Panc1 (cell line): ENCODE measurements at regions not wholly inside any gene's neighbourhood (a gene's known extent, or its start where the extent isn't known, plus 50 kb on each side); places are given as distances from the start of the nearest gene placed in this dataset.

ENCODE experiments used
- ATAC-seq: fragments of 200-7000 bp; cut with Tn5 transposase; 2 replicates; pipeline ENCODE4 v1.9.1; 2020; ENCODE audit warnings: mild to moderate bottlenecking, moderate library complexity
- BruUV-seq: library from RNA; stranded (reverse); fragments of 400-500 nt; replicated peaks from 2 replicates; lab custom pipeline; 2021; lab: Mats Ljungman, UMichigan
- CTCF ChIA-PET: fragments of 300-600 bp; sonication (Branson Sonifier 250); formaldehyde crosslinking; loops from one replicate; lab custom pipeline; 2022; ENCODE audit warnings: antibody characterized with exemption; lab: Charles Lee
- POLR2A ChIA-PET: fragments of 300-600 bp; sonication (Branson Sonifier 250); formaldehyde crosslinking; loops from one replicate; lab custom pipeline; 2022; ENCODE audit warnings: antibody characterized with exemption; lab: Charles Lee
- DNase-seq: peaks from one replicate; pipeline ENCODE4 v3.0.0-alpha.2; 2010; ENCODE audit warnings: low read depth, low spot score
- H3K27ac ChIP-seq: 2 replicates; pipeline ENCODE4 v1.5.1; 2011; ENCODE audit warnings: mild to moderate bottlenecking, low read length, inconsistent platforms
- H3K27me3 ChIP-seq: fragments of 200-500 bp; sonication (Bioruptor generic); 2 replicates; pipeline ENCODE4 v1.6.0; 2014; ENCODE audit warnings: low read length, inconsistent platforms; ENCODE audit not compliant: control insufficient read depth, insufficient read depth
- H3K36me3 ChIP-seq: fragments of 200-500 bp; sonication (Bioruptor generic); 2 replicates; pipeline ENCODE4 v1.5.1; 2014; ENCODE audit warnings: inconsistent platforms, mild to moderate bottlenecking, low read length, moderate library complexity; ENCODE audit not compliant: control insufficient read depth, insufficient read depth
- H3K4me1 ChIP-seq: 2 replicates; pipeline ENCODE4 v1.5.1; 2011; ENCODE audit warnings: inconsistent platforms, mild to moderate bottlenecking, low read length, moderate library complexity; ENCODE audit not compliant: control insufficient read depth, insufficient read depth
- H3K4me3 ChIP-seq, 2 experiments: 2 replicates each; pipeline ENCODE4 v1.5.1; 2011 to 2012; ENCODE audit warnings: low read depth in 2 of 2, low read length in 2 of 2, mild to moderate bottlenecking in 2 of 2, inconsistent platforms in 1 of 2, moderate library complexity in 1 of 2
- H3K9me3 ChIP-seq: fragments of 200-500 bp; sonication (Bioruptor generic); 2 replicates; pipeline ENCODE4 v1.5.1; 2014; ENCODE audit warnings: low read depth, mild to moderate bottlenecking, inconsistent platforms, low read length, moderate library complexity; ENCODE audit not compliant: control insufficient read depth, insufficient read depth
- CTCF ChIP-seq: fragments of 450-650 bp; IDR thresholded peaks from 2 replicates; pipeline ENCODE4 v1.5.1; 2017; ENCODE audit warnings: mild to moderate bottlenecking
- POLR2AphosphoS5 ChIP-seq: IDR thresholded peaks from 2 replicates; pipeline ENCODE4 v1.6.1; 2012; ENCODE audit warnings: mild to moderate bottlenecking, low read depth, low read length, moderate library complexity
- SIN3A ChIP-seq: IDR thresholded peaks from 2 replicates; pipeline ENCODE4 v1.6.1; 2012; ENCODE audit warnings: low read depth, mild to moderate bottlenecking, low read length, moderate library complexity, borderline replicate concordance; ENCODE audit not compliant: insufficient read depth
- TCF7L2 ChIP-seq: IDR thresholded peaks from 2 replicates; pipeline ENCODE4 v1.6.1; 2011; ENCODE audit warnings: mild to moderate bottlenecking, low read depth, low read length, inconsistent platforms
- in situ Hi-C: cut with HindIII; loops from 2 replicates; pipeline ENCODE4 v1.10.0; 2016; ENCODE audit warnings: low sequenced_read_pairs, low pct_unique_long_range_greater_than_20kb
- intact Hi-C: fragments of 100-400 bp; cut with micrococcal nuclease; formaldehyde crosslinking; loops from one replicate; pipeline ENCODE4 v1.10.0; 2022; ENCODE audit not compliant: unreplicated experiment
- TF ChIP-seq, protein P1 (sequence below), 2 experiments: IDR thresholded peaks; 2 replicates each; pipeline ENCODE4 v1.6.1; 2011 to 2012; ENCODE audit warnings: low read depth in 2 of 2, control low read depth in 1 of 2, low read length in 1 of 2, mild to moderate bottlenecking in 1 of 2, moderate library complexity in 1 of 2; ENCODE audit not compliant: insufficient read depth in 1 of 2

DNA sequence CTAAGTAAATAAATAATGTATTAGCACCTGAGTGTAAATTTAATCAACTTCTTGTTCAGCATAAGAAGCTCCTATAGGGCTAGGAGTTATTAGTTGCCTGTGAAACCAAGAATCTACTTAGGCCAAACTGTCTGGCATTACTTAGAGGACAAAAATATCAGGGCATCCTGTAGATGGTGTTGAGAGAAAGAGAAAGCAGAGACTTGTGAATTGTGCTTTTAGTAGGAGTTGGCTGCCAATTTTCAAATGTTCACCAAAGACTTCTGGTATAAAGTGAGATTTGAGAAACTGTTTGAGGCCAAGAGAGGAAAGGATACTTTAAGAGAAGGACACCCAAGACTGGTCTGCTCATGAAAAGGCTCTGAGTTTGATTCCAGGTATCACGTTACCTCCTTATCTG, 315.5 kb upstream of the DEPDC1 start:
- Histone ChIP-seq H3K4me1 (no peaks in the 10 kb centered on the region), H3K4me3 (no peak overlapping the region), H3K27me3 (no peaks in the 10 kb centered on the region), H3K27ac (no peak overlapping the region), H3K9me3 (no peaks in the 10 kb centered on the region), H3K36me3 (no peaks in the 10 kb centered on the region)
- POLR2A ChIA-PET, result no interaction called here
- no TSS peak for BruUV-seq
- in situ Hi-C loops (no loop called here), intact Hi-C loops (no loop called here)
- TF ChIP-seq CTCF, result no peak
- TF ChIP-seq POLR2AphosphoS5, result no peak
- TF ChIP-seq TCF7L2, result no peak
- TF ChIP-seq, protein P1, sequence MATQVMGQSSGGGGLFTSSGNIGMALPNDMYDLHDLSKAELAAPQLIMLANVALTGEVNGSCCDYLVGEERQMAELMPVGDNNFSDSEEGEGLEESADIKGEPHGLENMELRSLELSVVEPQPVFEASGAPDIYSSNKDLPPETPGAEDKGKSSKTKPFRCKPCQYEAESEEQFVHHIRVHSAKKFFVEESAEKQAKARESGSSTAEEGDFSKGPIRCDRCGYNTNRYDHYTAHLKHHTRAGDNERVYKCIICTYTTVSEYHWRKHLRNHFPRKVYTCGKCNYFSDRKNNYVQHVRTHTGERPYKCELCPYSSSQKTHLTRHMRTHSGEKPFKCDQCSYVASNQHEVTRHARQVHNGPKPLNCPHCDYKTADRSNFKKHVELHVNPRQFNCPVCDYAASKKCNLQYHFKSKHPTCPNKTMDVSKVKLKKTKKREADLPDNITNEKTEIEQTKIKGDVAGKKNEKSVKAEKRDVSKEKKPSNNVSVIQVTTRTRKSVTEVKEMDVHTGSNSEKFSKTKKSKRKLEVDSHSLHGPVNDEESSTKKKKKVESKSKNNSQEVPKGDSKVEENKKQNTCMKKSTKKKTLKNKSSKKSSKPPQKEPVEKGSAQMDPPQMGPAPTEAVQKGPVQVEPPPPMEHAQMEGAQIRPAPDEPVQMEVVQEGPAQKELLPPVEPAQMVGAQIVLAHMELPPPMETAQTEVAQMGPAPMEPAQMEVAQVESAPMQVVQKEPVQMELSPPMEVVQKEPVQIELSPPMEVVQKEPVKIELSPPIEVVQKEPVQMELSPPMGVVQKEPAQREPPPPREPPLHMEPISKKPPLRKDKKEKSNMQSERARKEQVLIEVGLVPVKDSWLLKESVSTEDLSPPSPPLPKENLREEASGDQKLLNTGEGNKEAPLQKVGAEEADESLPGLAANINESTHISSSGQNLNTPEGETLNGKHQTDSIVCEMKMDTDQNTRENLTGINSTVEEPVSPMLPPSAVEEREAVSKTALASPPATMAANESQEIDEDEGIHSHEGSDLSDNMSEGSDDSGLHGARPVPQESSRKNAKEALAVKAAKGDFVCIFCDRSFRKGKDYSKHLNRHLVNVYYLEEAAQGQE (IDR thresholded peaks at IDR 0.05; ENCODE audit: insufficient read depth in 1 of 2, low read depth in 2 of 2, low read length in 1 of 2), result no peak
- TF ChIP-seq SIN3A, result no peak
- DNase-seq (no peak), ATAC-seq (no peak)
- CTCF ChIA-PET, result no interaction called here

DNA sequence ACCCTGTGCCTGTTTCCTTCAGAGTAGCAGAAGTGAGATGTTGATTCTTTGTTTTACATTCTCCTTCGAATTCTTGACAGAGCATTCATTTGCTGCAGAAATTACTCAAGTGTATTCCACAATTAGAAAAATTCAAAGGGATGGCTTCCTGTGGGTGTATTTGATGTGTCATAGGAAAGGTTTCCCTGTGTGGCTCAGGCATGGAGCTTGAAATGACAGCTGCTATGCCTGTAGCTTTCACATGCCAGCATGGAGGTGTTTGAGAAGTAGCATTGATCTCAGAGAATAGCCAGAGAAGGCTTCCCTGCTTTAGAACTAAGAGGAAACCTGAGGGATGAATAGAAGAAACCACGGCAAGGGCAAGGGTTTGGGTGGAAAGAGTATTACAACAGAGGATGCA, 317.2 kb upstream of the DEPDC1 start:
- POLR2A ChIA-PET, result no interaction called here
- BruUV-seq, result no TSS peak
- intact Hi-C loops, result no loop called here

More for the DNA sequence above, 317.2 kb upstream of the DEPDC1 start:
- CTCF ChIA-PET, result no interaction called here
- Histone ChIP-seq H3K27me3 (no peaks in the 10 kb centered on the region), H3K27ac (no peak overlapping the region), H3K9me3 (no peaks in the 10 kb centered on the region), H3K36me3 (no peaks in the 10 kb centered on the region), H3K4me3 (no peak overlapping the region), H3K4me1 (no peaks in the 10 kb centered on the region)
- ATAC-seq (no peak), DNase-seq (no peak)
- TF ChIP-seq CTCF (no peak), TCF7L2 (no peak), SIN3A (no peak), POLR2AphosphoS5 (no peak)
- TF ChIP-seq, protein P1 (IDR thresholded peaks at IDR 0.05; ENCODE audit: insufficient read depth in 1 of 2, low read depth in 2 of 2, low read length in 1 of 2), result no peak
- in situ Hi-C loops, result no loop called here
